ENCODE measurements at regions not wholly inside any gene's neighbourhood (a gene's known extent, or its start where the extent isn't known, plus 50 kb on each side); places are given as distances from the start of the nearest gene placed in this dataset.

GRCh38 chr2:14511541-14511940 lies 121.0 kb upstream of the LRATD1 start:
- Histone ChIP-seq H3K27ac (ENCODE audit: low read length) (no peak overlapping the region), H3K27me3 (replicated peaks; ENCODE audit: insufficient read depth, low read length) (no peaks in the 10 kb centered on the region), H3K9me2 (replicated peaks; ENCODE audit: insufficient read depth, low read length) (no peaks in the 10 kb centered on the region; the same call in 1 of the 2 replicates), H3K4me3 (ENCODE audit: low read length) (no peak overlapping the region), H4K20me1 (ENCODE audit: insufficient read depth, low read length) (no peaks in the 10 kb centered on the region), H3K4me1 (ENCODE audit: low read length) (no peaks in the 10 kb centered on the region), H3K79me2 (ENCODE audit: low read length) (no peaks in the 10 kb centered on the region), H3K4me2 (ENCODE audit: low read depth, low read length) (no peak overlapping the region), H3K9me3 (replicated peaks; ENCODE audit: insufficient read depth, low read length) (no peaks in the 10 kb centered on the region), H3K9ac (ENCODE audit: low read length) (no peak overlapping the region), H3F3A (ENCODE audit: insufficient read depth, low read length) (no peaks in the 10 kb centered on the region), H3K36me3 (replicated peaks; ENCODE audit: insufficient read depth, low read length) (no peaks in the 10 kb centered on the region), H2AFZ (ENCODE audit: low read length) (no peak overlapping the region)
- DNase-seq = no peak
- TF ChIP-seq EZH2phosphoT487 (IDR thresholded peaks at IDR 0.05; ENCODE audit: low read length) = no peak
- no peak for TF ChIP-seq CTCF (IDR thresholded peaks at IDR 0.05; ENCODE audit: low read length)
- TF ChIP-seq EZH2 (optimal IDR thresholded peaks at IDR 0.05; ENCODE audit: low read depth, low read length) = no peak

GRCh38 chr2:14513903-14514302 lies 118.6 kb upstream of the LRATD1 start:
- Histone ChIP-seq H3K79me2 (ENCODE audit: low read length) (no peaks in the 10 kb centered on the region), H3K9me3 (replicated peaks; ENCODE audit: insufficient read depth, low read length) (no peaks in the 10 kb centered on the region), H3K4me3 (ENCODE audit: low read length) (no peak overlapping the region), H3K9ac (ENCODE audit: low read length) (no peak overlapping the region), H4K20me1 (ENCODE audit: insufficient read depth, low read length) (no peaks in the 10 kb centered on the region), H3K4me1 (ENCODE audit: low read length) (no peaks in the 10 kb centered on the region), H3K27me3 (replicated peaks; ENCODE audit: insufficient read depth, low read length) (no peaks in the 10 kb centered on the region), H2AFZ (ENCODE audit: low read length) (no peak overlapping the region), H3K36me3 (replicated peaks; ENCODE audit: insufficient read depth, low read length) (no peaks in the 10 kb centered on the region), H3K9me2 (replicated peaks; ENCODE audit: insufficient read depth, low read length) (no peaks in the 10 kb centered on the region; the same call in 1 of the 2 replicates), H3K4me2 (ENCODE audit: low read depth, low read length) (no peak overlapping the region), H3F3A (ENCODE audit: insufficient read depth, low read length) (no peaks in the 10 kb centered on the region), H3K27ac (ENCODE audit: low read length) (no peak overlapping the region)
- no peak for DNase-seq
- TF ChIP-seq CTCF (IDR thresholded peaks at IDR 0.05; ENCODE audit: low read length) (no peak), EZH2phosphoT487 (IDR thresholded peaks at IDR 0.05; ENCODE audit: low read length) (no peak), EZH2 (optimal IDR thresholded peaks at IDR 0.05; ENCODE audit: low read depth, low read length) (no peak)

GRCh38 chr2:14516844-14517243 lies 115.7 kb upstream of the LRATD1 start:
- H3K9me2 ChIP-seq (replicated peaks; ENCODE audit: insufficient read depth, low read length) = no peaks in the 10 kb centered on the region; the same call in 1 of the 2 replicates
- H3F3A ChIP-seq (ENCODE audit: insufficient read depth, low read length) = no peaks in the 10 kb centered on the region
- no peak overlapping the region for H3K27ac ChIP-seq (ENCODE audit: low read length)
- no peaks in the 10 kb centered on the region for H4K20me1 ChIP-seq (ENCODE audit: insufficient read depth, low read length)
- H3K27me3 ChIP-seq (replicated peaks; ENCODE audit: insufficient read depth, low read length) = no peaks in the 10 kb centered on the region
- no peak overlapping the region for H3K4me3 ChIP-seq (ENCODE audit: low read length)
- no peak overlapping the region for H2AFZ ChIP-seq (ENCODE audit: low read length)
- H3K36me3 ChIP-seq (replicated peaks; ENCODE audit: insufficient read depth, low read length) = no peaks in the 10 kb centered on the region
- no peak overlapping the region for H3K9ac ChIP-seq (ENCODE audit: low read length)
- no peaks in the 10 kb centered on the region for H3K79me2 ChIP-seq (ENCODE audit: low read length)
- TF ChIP-seq EZH2 (optimal IDR thresholded peaks at IDR 0.05; ENCODE audit: low read depth, low read length) = no peak
- TF ChIP-seq EZH2phosphoT487 (IDR thresholded peaks at IDR 0.05; ENCODE audit: low read length) = no peak
- no peak for TF ChIP-seq CTCF (IDR thresholded peaks at IDR 0.05; ENCODE audit: low read length)
- H3K9me3 ChIP-seq (replicated peaks; ENCODE audit: insufficient read depth, low read length) = no peaks in the 10 kb centered on the region
- H3K4me2 ChIP-seq (ENCODE audit: low read depth, low read length) = no peak overlapping the region
- DNase-seq = no peak
- H3K4me1 ChIP-seq (ENCODE audit: low read length) = no peaks in the 10 kb centered on the region
